ENCODE measurements at regions not wholly inside any gene's neighbourhood (a gene's known extent, or its start where the extent isn't known, plus 50 kb on each side); places are given as distances from the start of the nearest gene placed in this dataset.

DNA sequence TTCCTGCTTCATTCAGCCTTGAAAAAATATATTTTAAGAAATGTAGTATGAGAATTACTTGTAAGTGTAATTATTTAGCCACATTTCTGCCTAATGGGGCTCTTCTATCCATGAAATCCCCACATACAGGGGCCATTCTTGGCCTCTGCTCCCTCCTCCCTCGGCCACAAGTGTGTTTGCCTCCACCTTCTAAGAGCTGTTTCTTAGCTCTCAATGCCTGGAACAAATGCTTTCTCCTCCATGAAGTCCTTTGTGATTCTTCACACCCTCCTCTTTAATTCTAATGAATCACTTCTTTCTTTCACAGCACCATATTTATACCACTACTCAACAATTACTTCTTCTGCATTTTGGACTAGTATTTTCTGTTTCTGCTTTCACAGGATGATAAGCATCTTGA is 88.8 kb upstream of the BET1 start:
- CTCF ChIA-PET, result interaction anchor here (1.2 kb wide), 1 partner anchor 16 kb away, joined by 3 read pairs; no protein-coding TSS in a partner anchor
- POLR2A ChIA-PET (ENCODE audit: unreplicated experiment), result no interaction called here
- in situ Hi-C loops (cut with MboI; ENCODE audit: low sequenced_read_pairs), result no loop called here

More for the DNA sequence above, 88.8 kb upstream of the BET1 start:
- Histone ChIP-seq H3K4me1 (ENCODE audit: control insufficient read depth, insufficient read depth, low read length) (peaks cover 9% of the 10 kb centered on the region), H3K9me3 (ENCODE audit: control insufficient read depth, insufficient read depth, low read length) (no peaks in the 10 kb centered on the region), H4K5ac (ENCODE audit: low read depth, low read length) (no peak overlapping the region), H3K36me3 (ENCODE audit: control insufficient read depth, insufficient read depth, low read length) (no peaks in the 10 kb centered on the region), H3K79me1 (ENCODE audit: low read depth in 1 of 2, low read length in 2 of 2) (no peaks in the 10 kb centered on the region), H3K27ac (ENCODE audit: insufficient read depth, low read length) (no peak overlapping the region), H3K4me3 (ENCODE audit: insufficient read depth, low read depth, low read length) (no peak overlapping the region), H2BK15ac (ENCODE audit: low read depth, low read length) (0 out of 3 replicates have a peak overlapping the region, but pooled peaks have one; percentile 60), H4K91ac (ENCODE audit: insufficient read depth, low read depth, low read length) (no peak overlapping the region), H3K9me1 (ENCODE audit: insufficient read depth, low read length) (0 out of 2 replicates have a peak, but pooled peaks cover 3% of the 10 kb centered on the region), H4K8ac (ENCODE audit: low read depth in 2 of 2, low read length in 2 of 2) (no peak overlapping the region), H4K20me1 (ENCODE audit: insufficient read depth, low read length) (no peaks in the 10 kb centered on the region), H3K27me3 (ENCODE audit: control insufficient read depth, insufficient read depth, low read length) (no peaks in the 10 kb centered on the region), H3K18ac (ENCODE audit: low read depth, low read length) (no peak overlapping the region), H3K4ac (ENCODE audit: low read depth, low read length) (no peak overlapping the region; the same call in 1 of the 2 replicates), H2AFZ (replicated peaks; ENCODE audit: low read length, poor library complexity) (no peak overlapping the region), H3K23ac (ENCODE audit: low read depth, low read length) (no peak overlapping the region), H3K9ac (ENCODE audit: low read depth, low read length) (no peak overlapping the region), H3K56ac (ENCODE audit: extremely low read depth, insufficient read depth, low read length) (no peak overlapping the region), H2AK9ac (replicated peaks; ENCODE audit: low read depth, low read length, poor library complexity) (no peak overlapping the region), H2AK5ac (ENCODE audit: low read depth, low read length) (no peak overlapping the region), H2BK5ac (ENCODE audit: low read depth, low read length, poor library complexity, severe bottlenecking) (no peak overlapping the region), H3K4me2 (ENCODE audit: low read depth, low read length) (no peak overlapping the region), H2BK20ac (ENCODE audit: low read depth, low read length) (no peak overlapping the region), H2BK120ac (ENCODE audit: low read depth, low read length) (no peak overlapping the region), H3K14ac (replicated peaks; ENCODE audit: low read depth, low read length) (no peak overlapping the region)
- intact Hi-C loops (cut with micrococcal nuclease), result no loop called here
- TF ChIP-seq POLR2A (IDR thresholded peaks at IDR 0.05; ENCODE audit: low read depth, low read length) (no peak), FOS (IDR thresholded peaks at IDR 0.05; ENCODE audit: low read depth, low read length) (no peak), NFE2L2 (IDR thresholded peaks at IDR 0.05; ENCODE audit: low read depth, low read length) (no peak), MAFK (IDR thresholded peaks at IDR 0.05; ENCODE audit: low read depth, low read length) (no peak), MXI1 (IDR thresholded peaks at IDR 0.05; ENCODE audit: borderline replicate concordance, low read depth, low read length) (no peak), SMC3 (IDR thresholded peaks at IDR 0.05; ENCODE audit: low read depth, low read length) (no peak), MAZ (IDR thresholded peaks at IDR 0.05; ENCODE audit: borderline replicate concordance, low read depth, low read length) (no peak), RCOR1 (IDR thresholded peaks at IDR 0.05; ENCODE audit: insufficient replicate concordance, low read length) (no peak), CEBPB (IDR thresholded peaks at IDR 0.05; ENCODE audit: low read depth, low read length) (no peak)
- TF ChIP-seq, protein P1, sequence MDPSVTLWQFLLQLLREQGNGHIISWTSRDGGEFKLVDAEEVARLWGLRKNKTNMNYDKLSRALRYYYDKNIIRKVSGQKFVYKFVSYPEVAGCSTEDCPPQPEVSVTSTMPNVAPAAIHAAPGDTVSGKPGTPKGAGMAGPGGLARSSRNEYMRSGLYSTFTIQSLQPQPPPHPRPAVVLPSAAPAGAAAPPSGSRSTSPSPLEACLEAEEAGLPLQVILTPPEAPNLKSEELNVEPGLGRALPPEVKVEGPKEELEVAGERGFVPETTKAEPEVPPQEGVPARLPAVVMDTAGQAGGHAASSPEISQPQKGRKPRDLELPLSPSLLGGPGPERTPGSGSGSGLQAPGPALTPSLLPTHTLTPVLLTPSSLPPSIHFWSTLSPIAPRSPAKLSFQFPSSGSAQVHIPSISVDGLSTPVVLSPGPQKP (IDR thresholded peaks at IDR 0.05; ENCODE audit: borderline replicate concordance, low read depth, low read length), result no peak
- ATAC-seq (ENCODE audit: low read depth) (no peak), DNase-seq (no peak)
- 100% methylated on average over 1 of the region's 1 CpG; no CpG with 5 or more reads in 1 of the 2 experiments for WGBS, 2 experiments (ENCODE audit: extremely low coverage in 2 of 2, insufficient read length in 1 of 2)
- dilution Hi-C loops (cut with HindIII; ENCODE audit: low sequenced_read_pairs, unreplicated experiment), result no loop called here
- no TSS peak for BruUV-seq (replicated peaks)

Data from IMR-90 (cell line).